ENCODE measurements at regions not wholly inside any gene's neighbourhood (a gene's known extent, or its start where the extent isn't known, plus 50 kb on each side); places are given as distances from the start of the nearest gene placed in this dataset.

DNA sequence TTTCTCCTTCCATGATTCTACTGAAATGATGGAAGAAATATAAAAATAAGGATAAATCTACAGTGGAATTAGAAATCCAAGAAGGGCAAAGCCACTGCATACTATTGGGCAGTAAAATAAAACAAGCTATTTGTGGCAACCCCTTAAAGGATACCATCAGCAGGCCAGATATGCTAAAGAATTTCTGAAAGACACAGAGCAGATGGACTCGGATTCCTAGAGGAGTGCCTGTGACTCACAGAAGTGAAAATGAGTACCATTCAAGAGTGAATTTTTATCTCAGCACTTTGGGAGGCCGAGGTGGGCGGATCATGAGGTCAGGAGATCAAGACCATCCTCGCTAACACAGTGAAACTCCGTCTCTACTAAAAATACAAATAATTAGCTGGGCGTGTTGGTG, 318.1 kb downstream of the LRIG3 start:
- TF ChIP-seq, protein P1, sequence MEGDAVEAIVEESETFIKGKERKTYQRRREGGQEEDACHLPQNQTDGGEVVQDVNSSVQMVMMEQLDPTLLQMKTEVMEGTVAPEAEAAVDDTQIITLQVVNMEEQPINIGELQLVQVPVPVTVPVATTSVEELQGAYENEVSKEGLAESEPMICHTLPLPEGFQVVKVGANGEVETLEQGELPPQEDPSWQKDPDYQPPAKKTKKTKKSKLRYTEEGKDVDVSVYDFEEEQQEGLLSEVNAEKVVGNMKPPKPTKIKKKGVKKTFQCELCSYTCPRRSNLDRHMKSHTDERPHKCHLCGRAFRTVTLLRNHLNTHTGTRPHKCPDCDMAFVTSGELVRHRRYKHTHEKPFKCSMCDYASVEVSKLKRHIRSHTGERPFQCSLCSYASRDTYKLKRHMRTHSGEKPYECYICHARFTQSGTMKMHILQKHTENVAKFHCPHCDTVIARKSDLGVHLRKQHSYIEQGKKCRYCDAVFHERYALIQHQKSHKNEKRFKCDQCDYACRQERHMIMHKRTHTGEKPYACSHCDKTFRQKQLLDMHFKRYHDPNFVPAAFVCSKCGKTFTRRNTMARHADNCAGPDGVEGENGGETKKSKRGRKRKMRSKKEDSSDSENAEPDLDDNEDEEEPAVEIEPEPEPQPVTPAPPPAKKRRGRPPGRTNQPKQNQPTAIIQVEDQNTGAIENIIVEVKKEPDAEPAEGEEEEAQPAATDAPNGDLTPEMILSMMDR (IDR thresholded peaks at IDR 0.05; ENCODE audit: low read depth, low read length, missing control alignments), result no peak
- no peak overlapping the region for H3K4me3 ChIP-seq (replicated peaks; ENCODE audit: low read depth, low read length)
- no peak for DNase-seq (ENCODE audit: extremely low read depth, low read depth)

DNA sequence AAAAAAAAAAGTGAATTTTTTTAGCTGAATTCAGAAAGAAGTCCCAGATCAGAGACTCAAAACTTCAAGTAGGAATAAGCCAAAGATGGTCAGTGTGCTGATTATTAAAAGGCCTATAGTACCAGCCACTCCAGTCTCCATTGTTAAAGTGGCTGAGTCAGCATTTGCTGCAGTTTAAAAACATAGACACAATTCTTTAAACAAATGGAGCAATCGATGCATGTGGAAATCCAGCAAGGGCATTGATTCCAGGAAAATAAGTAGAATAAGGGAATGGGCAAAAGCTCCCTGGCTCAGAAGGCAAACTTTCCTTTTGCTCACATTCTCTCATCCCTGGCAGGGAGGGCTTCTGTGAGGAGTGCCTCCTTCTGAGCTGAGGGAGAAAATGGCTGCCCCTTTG, 317.6 kb downstream of the LRIG3 start:
- no peak for DNase-seq (ENCODE audit: extremely low read depth, low read depth)
- TF ChIP-seq, protein P1 (IDR thresholded peaks at IDR 0.05; ENCODE audit: low read depth, low read length, missing control alignments), result no peak
- H3K4me3 ChIP-seq (replicated peaks; ENCODE audit: low read depth, low read length), result no peak overlapping the region

DNA sequence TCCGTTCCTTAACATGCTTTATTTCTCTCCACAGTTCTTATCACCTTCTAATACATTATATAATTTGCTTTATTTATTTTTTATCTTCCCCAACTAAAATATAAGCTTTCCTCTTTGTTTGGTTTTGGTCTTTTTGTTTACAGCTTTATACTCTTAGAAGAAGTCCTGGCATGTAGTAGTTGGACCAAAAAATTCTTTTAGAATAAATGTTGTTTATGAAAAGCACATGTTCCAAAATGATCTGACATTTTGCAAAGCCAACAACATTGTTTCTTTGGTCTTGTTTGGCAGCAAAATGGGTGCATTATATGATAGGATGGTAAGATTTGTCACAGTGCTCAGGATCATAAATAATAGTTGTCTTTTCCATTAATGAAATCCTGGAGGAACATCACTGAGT, 312.5 kb downstream of the LRIG3 start:
- H3K4me3 ChIP-seq (replicated peaks; ENCODE audit: low read depth, low read length), result no peak overlapping the region
- TF ChIP-seq, protein P1 (IDR thresholded peaks at IDR 0.05; ENCODE audit: low read depth, low read length, missing control alignments), result no peak
- DNase-seq (ENCODE audit: extremely low read depth, low read depth), result no peak

DNA sequence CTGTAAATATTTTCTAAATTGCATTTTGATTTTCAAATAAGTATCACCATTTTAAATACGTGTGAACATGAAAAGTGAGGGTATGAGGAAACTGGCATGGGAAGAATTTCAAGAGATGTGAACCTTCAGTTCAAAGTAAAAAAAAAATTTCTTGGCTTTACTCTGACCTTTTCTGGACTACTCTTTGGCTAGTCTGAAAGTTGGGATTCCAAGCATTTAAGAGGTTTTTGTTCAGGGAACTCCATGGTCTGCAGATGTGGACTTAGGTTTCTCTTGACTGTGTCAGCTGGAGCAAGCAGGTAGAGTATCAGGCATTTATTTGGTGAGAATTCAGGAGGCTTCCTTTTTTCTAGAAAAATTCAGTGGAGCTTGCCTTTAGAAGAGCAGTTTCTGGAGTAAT, 311.6 kb downstream of the LRIG3 start:
- H3K4me3 ChIP-seq (replicated peaks; ENCODE audit: low read depth, low read length), result no peak overlapping the region
- TF ChIP-seq, protein P1 (IDR thresholded peaks at IDR 0.05; ENCODE audit: low read depth, low read length, missing control alignments), result no peak
- no peak for DNase-seq (ENCODE audit: extremely low read depth, low read depth)

DNA sequence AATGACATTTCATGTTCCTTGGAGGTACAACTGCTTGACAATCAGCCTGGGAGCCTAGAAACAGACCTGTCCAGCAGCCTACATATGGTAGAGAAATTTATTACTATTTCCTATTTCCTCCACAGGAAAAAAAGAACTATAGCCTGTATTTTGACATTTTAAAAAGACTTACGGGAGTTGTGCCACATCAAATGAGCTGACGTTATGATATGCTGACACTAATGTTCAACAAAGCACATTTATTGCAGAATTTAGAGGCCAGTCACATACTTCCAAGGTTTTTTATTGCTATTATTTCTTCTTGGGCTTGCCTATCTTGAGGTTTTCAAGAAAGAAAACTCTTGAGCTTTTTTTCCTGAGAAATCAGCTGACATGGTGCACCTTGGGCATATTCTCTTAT, 305.3 kb downstream of the LRIG3 start:
- TF ChIP-seq, protein P1 (IDR thresholded peaks at IDR 0.05; ENCODE audit: low read depth, low read length, missing control alignments), result no peak
- H3K4me3 ChIP-seq (replicated peaks; ENCODE audit: low read depth, low read length), result no peak overlapping the region
- DNase-seq (ENCODE audit: extremely low read depth, low read depth), result no peak

DNA sequence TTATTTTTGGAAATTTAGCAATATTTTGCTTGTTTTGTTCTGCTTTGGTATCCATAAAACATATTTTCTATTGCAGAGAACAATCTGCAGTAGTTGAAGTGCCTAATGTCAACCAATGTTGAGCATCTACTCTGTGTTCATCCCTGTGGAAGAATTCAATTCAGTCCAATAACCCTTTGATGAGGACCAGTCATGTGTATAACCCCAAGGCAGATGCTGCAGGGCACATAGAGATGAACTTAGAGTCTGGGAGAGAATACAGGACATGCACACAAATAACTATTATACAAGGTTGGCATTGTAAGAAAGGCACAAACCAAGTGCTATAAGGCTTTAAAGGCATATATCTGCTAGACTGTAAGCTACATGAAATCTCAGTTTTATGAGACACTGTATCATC, 304.7 kb downstream of the LRIG3 start:
- TF ChIP-seq, protein P1 (IDR thresholded peaks at IDR 0.05; ENCODE audit: low read depth, low read length, missing control alignments), result no peak
- DNase-seq (ENCODE audit: extremely low read depth, low read depth), result no peak
- H3K4me3 ChIP-seq (replicated peaks; ENCODE audit: low read depth, low read length), result no peak overlapping the region

DNA sequence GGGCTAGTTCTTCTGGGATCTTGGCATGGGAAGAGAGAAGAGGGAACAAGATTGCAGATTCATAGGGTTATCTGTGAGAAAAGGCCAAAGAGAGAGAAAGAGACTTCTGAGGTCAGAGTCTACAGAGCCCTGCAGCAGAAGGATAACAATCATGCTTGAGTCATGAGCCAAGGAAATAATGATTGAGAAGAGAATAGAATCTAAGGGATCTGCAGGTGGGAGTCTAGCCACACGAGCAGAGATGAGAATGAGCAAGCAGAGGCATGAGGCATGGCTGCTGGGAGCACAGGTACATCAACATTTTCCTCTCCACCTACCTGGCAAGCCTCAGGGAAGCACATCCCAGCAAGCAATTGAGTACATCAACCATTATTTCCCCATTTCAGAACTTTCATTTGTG, 303.7 kb downstream of the LRIG3 start:
- TF ChIP-seq, protein P1 (IDR thresholded peaks at IDR 0.05; ENCODE audit: low read depth, low read length, missing control alignments), result no peak
- DNase-seq (ENCODE audit: extremely low read depth, low read depth), result no peak
- H3K4me3 ChIP-seq (replicated peaks; ENCODE audit: low read depth, low read length), result no peak overlapping the region

Data from HFF-Myc (cell line).